GM18858 (cell line): ENCODE measurements at regions not wholly inside any gene's neighbourhood (a gene's known extent, or its start where the extent isn't known, plus 50 kb on each side); places are given as distances from the start of the nearest gene placed in this dataset.
"Not testable (repeated sequence)": the region's sequence is repeated elsewhere in the genome, so short reads cannot be mapped to it uniquely, and the experiment has no call there.

Source experiments
- ATAC-seq: cut with Tn5 transposase; IDR thresholded peaks from one replicate; pipeline ENCODE4 v1.9.1; 2021; ENCODE audit not compliant: unreplicated experiment

- ATAC-seq, result no peak
Observed at GRCh38 chr17:70897446-70897845, 728.1 kb downstream of the KCNJ2 start.

DNA sequence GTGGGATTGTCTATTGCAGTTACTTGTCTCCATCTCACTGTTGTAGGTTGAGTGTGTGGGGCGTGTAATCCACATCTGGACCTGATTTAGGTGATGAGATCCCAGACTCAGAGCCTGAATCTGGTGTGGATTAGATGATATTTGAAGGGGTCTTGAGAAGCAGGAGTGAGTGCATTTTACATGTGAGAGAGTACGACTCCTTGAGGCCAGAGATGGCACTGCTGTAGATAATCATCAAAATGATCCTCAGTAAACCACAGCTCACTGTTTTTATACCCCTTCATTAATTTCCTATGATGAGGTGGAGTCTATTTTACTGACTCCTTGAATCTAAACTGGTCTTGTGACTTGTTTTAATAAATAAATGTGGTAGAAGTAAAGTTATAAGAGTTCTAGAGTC is 732.5 kb downstream of the KCNJ2 start:
- ATAC-seq, result no peak

GRCh38 chr17:70905796-70906195 is 736.5 kb downstream of the KCNJ2 start:
- ATAC-seq, result no peak

- ATAC-seq, result no peak
Observed at GRCh38 chr17:70906808-70907207, 737.5 kb downstream of the KCNJ2 start.

DNA sequence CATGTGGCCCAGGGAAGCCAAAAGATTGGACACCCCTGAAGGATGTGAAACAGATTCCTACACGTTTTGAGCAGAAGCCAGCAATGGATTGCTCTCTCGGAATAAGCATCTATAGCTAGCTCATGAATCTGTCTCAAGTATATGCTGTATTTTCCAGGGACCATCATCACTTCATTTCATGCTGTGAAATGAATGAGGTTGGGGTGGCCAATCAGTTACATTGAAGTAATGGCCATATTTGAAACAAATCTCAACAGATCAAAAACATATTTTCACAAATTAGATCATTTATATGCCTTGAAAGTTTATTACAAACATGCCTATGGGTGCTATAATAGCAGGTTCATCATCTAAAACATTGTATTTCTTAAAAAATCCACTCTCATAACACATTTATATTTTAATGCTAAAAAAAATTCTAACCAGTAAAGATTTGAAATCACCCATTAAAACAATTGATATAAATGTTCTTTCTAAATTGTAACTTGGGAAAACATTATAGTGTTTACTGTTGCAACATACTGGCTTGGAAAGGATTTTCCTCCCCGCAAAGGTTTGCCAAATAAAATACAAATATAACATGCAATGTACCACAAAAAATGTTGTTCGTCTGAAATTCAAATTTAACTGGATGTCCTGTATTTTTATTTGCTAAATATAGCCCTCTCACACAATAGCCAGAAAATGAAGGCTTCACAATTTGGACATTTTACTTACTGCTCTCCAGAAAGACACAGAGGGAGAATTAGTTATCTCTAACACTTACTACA is 743.6 kb downstream of the KCNJ2 start:
- ATAC-seq, result no peak

DNA sequence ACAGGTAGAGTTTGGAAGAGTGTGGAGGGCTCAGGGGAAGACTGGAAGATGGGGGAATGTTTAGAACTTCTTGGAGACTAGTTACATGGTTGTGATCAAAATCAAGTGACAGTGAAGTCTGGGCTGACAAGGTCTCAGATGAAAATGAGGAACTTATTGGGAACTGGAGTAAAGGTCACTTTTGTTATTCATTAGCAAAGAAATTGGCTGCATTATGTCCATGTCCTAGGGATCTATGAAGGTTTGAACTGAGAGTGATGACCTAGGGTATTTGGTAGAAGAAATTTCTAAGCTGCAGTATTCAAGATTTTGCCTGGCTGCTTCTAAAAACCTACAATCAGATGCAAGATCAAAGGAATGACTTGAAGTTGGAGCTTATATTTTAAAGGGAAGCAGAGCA is 747.1 kb downstream of the KCNJ2 start:
- no peak for ATAC-seq

DNA sequence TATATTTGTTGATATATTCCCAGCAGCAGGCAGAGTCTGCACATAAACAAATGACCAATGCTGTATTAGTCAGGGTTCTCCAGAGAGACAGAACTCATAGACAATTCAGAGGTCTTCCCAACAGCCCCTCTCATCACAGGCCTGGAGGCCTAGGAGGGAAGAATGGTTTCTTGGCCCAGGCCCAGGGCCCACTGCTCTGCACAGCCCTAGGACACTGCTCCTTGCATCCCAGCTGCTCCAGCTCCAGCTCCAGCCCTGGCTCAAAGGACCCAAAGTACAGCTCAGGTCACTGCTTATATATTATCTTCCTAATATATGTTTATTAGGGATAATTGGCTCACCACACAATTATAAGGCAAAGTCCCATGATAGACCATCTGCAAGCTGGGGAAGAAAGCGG is 749.9 kb downstream of the KCNJ2 start:
- ATAC-seq, result no peak

- ATAC-seq, result no peak
Observed at GRCh38 chr17:70920416-70920815, 751.1 kb downstream of the KCNJ2 start.

DNA sequence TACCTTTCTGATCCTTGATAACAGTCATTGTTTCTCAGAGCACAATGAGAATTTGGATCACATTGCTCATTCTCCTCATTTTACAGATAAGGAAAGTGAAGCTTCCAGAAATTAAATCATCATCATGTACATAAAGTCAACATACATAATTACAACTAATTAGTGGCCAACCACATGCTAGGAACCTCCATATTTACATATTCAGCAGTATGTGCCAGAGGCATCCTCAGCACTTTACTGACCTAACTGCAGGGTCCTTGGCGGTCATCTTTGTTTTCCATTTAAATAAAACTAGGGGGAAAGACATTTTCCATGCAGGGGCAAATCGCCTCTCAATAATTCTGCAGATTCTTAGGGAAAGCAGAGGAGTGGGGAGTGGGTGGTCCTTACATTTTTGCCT is 752.9 kb downstream of the KCNJ2 start:
- ATAC-seq, result no peak

GRCh38 chr17:70924776-70925175 is 755.4 kb downstream of the KCNJ2 start:
- no peak for ATAC-seq

DNA sequence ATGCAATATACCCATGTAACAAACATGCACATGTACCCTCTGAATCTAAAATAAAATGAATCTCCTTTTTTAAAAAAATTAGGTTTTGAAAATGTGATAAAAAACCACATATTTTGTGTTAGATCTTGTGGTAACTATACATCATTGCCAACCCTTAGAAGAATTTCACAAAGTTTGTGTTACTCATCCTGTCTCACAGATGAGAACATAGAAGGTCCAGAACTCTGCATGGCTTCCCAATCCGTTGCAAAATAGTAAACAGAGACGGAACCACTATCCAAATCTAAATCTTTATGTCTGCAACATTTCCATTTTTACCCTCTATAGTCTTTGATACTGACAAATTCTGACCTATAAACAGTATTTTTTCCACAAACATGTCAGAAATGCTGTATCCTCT is 759.9 kb downstream of the KCNJ2 start:
- no peak for ATAC-seq

GRCh38 chr17:70934231-70934630 is 764.9 kb downstream of the KCNJ2 start:
- ATAC-seq, result no peak

GRCh38 chr17:70934835-70935234 is 765.5 kb downstream of the KCNJ2 start:
- ATAC-seq, result no peak

GRCh38 chr17:70936724-70937123 is 767.4 kb downstream of the KCNJ2 start:
- no peak for ATAC-seq

GRCh38 chr17:70938336-70938735 is 769.0 kb downstream of the KCNJ2 start:
- ATAC-seq, result no peak

DNA sequence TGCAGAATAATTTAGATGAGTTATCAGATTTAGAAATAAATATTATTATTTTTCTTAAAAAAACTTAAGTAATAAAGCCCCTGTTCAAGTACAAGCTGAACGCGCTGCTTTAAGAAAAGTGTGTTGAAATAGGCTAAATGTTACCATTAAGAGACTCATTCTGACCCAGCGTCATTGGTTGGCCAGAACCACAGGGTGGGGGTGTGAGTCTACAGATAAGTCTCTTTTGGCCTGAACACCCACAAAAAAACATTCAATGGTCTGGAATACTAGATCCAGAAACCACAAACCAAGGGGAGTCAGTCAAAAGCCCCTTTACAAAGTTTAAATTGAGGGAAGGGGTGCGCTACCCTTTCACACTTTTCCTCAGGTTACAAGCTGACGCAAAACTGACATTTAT is 776.1 kb downstream of the KCNJ2 start:
- no peak for ATAC-seq

- no peak for ATAC-seq
Observed at GRCh38 chr17:70947215-70947614, 777.9 kb downstream of the KCNJ2 start.

DNA sequence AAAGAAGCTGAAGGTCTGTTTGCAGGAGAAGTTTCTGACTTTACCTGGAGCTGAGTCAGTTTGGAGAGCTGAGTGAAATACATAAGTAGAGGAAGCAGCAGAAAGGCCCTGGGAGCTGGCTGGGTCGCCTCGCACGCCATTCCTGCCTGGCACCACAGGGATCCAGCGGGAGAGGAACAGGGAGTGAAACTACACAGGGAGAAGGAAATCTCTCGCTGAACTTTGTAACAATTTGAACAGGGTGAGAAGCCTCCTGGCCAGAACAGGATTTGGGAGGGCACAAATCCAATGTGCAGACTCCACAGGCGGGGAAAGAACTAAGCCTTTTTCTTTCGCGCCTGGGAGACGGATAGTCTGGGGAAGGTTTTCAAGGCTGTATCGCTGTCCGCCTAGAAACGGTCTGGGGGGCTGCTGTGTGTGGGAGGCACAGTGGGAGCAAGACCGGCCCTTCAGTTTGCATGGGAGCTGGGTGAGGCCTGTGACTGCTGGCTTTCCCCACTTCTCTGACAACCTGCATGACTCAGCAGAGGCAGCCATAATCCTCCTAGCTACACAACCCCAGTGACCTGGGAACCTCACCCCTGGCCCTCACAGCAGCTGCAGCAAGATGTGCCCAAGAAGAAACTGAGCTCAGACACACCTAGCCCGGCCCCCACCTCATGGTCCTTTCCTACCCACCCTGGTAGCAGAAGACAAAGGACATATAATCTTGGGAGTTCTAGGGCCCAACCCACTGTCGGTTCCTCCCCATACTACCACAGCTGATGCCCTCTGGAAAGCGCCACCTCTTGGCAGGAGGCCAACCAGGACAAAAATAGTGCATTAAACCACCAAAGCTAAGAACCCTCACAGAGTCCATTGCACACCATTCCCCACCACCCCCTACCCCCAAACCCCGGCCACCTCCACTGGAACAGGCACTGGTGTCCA is 778.6 kb downstream of the KCNJ2 start:
- ATAC-seq, result no peak

DNA sequence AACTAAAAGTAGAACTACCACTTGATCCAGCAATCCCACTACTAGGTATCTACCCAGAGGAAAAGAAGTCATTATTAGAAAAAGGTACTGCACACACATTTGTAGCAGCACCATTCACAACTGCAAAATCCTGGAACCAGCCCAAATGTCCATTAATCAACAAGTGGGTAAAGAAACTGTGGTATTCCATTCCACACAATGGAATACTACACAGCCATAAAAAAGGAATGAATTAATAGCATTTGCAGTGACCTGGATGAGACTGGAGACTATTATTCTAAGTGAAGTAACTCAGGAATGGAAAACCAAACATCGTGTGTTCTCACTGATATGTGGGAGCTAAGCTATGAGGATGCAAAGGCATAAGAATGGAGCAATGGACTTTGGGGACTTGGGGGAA is 783.8 kb downstream of the KCNJ2 start:
- not testable (repeated sequence) for ATAC-seq

GRCh38 chr17:70955441-70955840 is 786.1 kb downstream of the KCNJ2 start:
- no peak for ATAC-seq

GRCh38 chr17:70956726-70957125 is 787.4 kb downstream of the KCNJ2 start:
- no peak for ATAC-seq

- no peak for ATAC-seq
Observed at GRCh38 chr17:70961341-70961740, 792.0 kb downstream of the KCNJ2 start.
